ENCODE measurements at regions not wholly inside any gene's neighbourhood (a gene's known extent, or its start where the extent isn't known, plus 50 kb on each side); places are given as distances from the start of the nearest gene placed in this dataset.
A peak's percentile ranks its signal among the peaks of the same experiment; 100 is the strongest.

DNA sequence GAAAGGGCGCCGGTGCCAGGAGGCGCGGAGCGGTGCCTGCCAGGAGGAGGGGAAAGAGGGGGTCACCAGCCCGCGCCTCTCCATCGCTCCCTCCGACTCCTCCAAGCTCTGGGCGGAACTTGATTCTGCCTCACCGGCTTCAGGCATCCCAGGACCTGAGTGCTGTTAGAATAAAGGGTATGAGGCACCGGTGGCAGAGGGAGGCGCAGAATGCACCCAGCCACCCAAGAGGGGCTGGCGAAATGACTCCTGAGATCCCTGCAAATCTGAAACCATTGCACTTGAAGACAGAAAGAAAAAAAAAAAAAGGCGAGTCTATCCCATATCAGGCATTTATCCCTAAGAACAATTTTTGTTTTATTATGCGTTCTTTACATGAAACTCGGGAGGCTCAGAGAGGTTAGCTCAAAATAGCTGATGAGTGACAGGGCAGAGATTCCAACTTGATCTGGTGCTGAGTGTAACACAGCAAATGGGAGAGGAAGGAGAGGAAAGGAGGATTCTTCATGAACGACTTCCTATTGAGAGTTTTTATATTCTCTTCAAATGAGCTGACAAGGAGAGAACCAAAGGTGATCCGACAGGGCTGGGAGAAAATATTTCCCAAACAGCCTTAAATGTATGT lies 157.0 kb upstream of the FRMD4B start:
- TF ChIP-seq EP300 (IDR thresholded peaks at IDR 0.05) (no peak), POLR2A (IDR thresholded peaks at IDR 0.05) (no peak), POLR2AphosphoS5 (IDR thresholded peaks at IDR 0.05) (no peak)
- TF ChIP-seq, protein P1, sequence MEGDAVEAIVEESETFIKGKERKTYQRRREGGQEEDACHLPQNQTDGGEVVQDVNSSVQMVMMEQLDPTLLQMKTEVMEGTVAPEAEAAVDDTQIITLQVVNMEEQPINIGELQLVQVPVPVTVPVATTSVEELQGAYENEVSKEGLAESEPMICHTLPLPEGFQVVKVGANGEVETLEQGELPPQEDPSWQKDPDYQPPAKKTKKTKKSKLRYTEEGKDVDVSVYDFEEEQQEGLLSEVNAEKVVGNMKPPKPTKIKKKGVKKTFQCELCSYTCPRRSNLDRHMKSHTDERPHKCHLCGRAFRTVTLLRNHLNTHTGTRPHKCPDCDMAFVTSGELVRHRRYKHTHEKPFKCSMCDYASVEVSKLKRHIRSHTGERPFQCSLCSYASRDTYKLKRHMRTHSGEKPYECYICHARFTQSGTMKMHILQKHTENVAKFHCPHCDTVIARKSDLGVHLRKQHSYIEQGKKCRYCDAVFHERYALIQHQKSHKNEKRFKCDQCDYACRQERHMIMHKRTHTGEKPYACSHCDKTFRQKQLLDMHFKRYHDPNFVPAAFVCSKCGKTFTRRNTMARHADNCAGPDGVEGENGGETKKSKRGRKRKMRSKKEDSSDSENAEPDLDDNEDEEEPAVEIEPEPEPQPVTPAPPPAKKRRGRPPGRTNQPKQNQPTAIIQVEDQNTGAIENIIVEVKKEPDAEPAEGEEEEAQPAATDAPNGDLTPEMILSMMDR (IDR thresholded peaks at IDR 0.05), result no peak
- Histone ChIP-seq H3K36me3 (no peaks in the 10 kb centered on the region), H3K27me3 (peaks cover 0 to 13% (median 0%) of the 10 kb centered on the region in 4 donors), H3K4me3 (peak overlapping the region; percentile 25 to 76 (median 62)), H3K27ac (peak overlapping the region; percentile 67 to 81 (median 74)), H3K9me3 (no peaks in the 10 kb centered on the region), H3K4me1 (peaks cover 9 to 23% (median 16%) of the 10 kb centered on the region in 4 donors)
- no peak for DNase-seq
- WGBS, 2 donors, result 11 to 14% methylated on average over 12 to 19 of the region's 19 CpGs
- ATAC-seq (ENCODE audit: low FRiP score in 2 of 2), result peak in 1 of 2 donors; percentile 8

DNA sequence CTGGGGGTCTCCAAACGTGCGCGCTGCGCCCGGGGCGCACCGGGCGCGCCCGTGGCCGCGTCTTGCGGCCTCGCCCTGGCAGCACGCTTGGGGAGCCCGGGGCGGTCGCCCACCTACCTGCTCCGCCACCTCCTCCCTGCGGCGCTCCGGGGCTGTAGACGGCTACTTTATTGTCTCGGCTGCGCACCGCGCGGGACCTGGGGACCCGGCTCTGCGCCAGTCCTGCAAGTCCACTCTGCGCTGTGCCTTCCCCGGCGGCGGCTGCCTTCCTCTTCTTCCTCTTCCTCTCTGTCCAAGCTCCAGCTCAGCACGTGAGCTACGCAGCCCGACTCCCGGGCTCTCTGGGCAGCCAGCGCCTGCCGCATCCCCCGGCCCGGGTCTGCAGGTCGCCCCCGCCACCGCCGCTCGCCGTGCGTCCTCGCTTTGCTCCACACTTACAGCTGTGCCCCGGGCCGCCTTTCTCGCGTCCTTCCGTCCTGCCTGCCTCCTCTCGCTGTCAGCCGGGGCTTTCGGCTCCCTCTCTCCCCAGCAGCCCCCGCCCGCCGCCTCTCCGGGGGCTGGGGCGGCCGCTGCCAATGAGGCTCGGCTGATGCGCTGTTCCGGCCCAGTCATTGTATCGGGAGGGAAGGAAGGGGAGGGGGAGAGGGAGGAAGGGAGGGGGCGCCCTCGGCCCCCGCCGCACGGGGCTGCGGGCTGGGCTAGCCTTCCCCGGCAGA lies 156.4 kb upstream of the FRMD4B start:
- H3K36me3 ChIP-seq, result no peaks in the 10 kb centered on the region
- WGBS, 2 donors, result 0 to 1% methylated on average over 32 to 46 of the region's 75 CpGs
- DNase-seq, result peak in 1 of 2 donors; percentile 88
- TF ChIP-seq POLR2A (IDR thresholded peaks at IDR 0.05), result peak in 1 of 4 donors; percentile 30
- no peak for TF ChIP-seq POLR2AphosphoS5 (IDR thresholded peaks at IDR 0.05)
- no peaks in the 10 kb centered on the region for H3K9me3 ChIP-seq
- H3K4me1 ChIP-seq, result peaks cover 9 to 23% (median 16%) of the 10 kb centered on the region in 4 donors
- H3K27ac ChIP-seq, result peak overlapping the region; percentile 67 to 81 (median 74)
- H3K4me3 ChIP-seq, result peak overlapping the region; percentile 25 to 76 (median 62)
- H3K27me3 ChIP-seq, result peaks cover 0 to 13% (median 0%) of the 10 kb centered on the region in 4 donors
- ATAC-seq (ENCODE audit: low FRiP score in 2 of 2), result peak; percentile 9 to 76

DNA sequence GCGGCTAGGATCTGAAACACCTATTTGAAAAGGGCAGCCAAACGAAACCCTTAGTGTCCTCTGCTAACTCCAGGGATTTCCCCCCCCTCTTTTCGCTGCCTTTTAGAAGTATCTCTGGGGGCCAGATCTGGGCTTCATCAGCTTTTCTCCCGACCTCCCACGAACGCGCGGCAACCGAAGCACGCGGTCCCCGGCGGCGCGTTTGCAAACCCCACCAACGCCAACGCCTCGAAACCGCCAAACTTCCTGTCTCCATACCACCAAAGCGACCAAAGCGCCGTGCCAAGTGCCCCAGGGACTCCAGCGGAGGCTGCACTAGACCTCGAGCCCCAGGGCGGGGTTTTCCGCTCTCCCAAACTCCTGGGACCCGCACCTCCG lies 155.8 kb upstream of the FRMD4B start:
- peaks cover 0 to 13% (median 0%) of the 10 kb centered on the region in 4 donors for H3K27me3 ChIP-seq
- peak overlapping the region; percentile 25 to 76 (median 62) for H3K4me3 ChIP-seq
- DNase-seq, result peak in 1 of 2 donors; percentile 84
- peak overlapping the region; percentile 67 to 81 (median 74) for H3K27ac ChIP-seq
- peak in 1 of 2 donors; percentile 57 for ATAC-seq (ENCODE audit: low FRiP score in 2 of 2)
- TF ChIP-seq EP300 (IDR thresholded peaks at IDR 0.05) (no peak), POLR2A (IDR thresholded peaks at IDR 0.05) (no peak), POLR2AphosphoS5 (IDR thresholded peaks at IDR 0.05) (no peak)
- TF ChIP-seq, protein P1 (IDR thresholded peaks at IDR 0.05), result no peak
- WGBS, 2 donors, result 1 to 2% methylated on average over 15 to 27 of the region's 28 CpGs
- H3K4me1 ChIP-seq, result peaks cover 9 to 23% (median 16%) of the 10 kb centered on the region in 4 donors
- H3K9me3 ChIP-seq, result no peaks in the 10 kb centered on the region
- H3K36me3 ChIP-seq, result no peaks in the 10 kb centered on the region

DNA sequence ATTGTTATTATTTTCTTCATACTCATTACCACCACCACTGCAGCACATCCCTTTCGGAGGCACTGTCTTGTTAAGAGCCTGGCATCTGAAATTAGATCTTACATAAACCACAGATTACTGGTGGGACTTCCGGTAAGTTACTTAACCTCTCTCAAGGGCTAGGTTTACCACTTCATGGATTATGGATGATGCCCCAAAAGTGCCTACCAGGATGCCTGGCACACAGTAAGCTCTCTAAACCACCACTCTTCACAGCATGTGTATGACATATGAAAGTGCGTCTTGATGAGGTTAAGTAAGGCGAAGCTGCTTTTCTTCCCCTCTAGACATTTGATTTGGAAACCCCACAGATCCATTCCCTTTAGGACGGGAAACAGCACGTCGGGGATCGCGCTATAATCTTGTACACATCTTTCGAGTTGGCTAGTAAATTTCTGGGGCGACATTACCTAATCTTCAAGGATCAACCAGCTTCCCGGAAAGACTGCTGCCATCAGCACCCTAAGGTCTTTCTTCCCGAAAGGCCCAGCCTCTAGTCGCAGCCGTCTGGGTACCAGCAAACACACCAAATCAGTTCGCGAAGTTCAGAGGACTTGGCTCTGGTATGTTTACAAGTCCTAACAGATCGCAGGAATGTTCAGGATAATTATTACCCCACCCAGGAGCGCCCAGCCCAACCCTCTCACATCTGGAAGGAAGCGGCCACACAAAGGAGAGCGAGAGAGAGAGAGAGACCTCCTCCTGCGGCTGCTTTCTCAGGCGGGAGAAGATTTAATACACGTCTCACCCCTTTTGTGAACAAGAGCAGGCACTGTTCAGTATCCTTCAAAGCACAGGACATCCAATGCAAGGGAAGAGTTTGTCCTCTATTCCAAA lies 155.1 kb upstream of the FRMD4B start:
- Histone ChIP-seq H3K27ac (peak overlapping the region; percentile 67 to 81 (median 74)), H3K9me3 (no peaks in the 10 kb centered on the region), H3K36me3 (no peaks in the 10 kb centered on the region), H3K27me3 (peaks cover 0 to 13% (median 0%) of the 10 kb centered on the region in 4 donors), H3K4me1 (peaks cover 9 to 23% (median 16%) of the 10 kb centered on the region in 4 donors), H3K4me3 (peak overlapping the region in 3 of 4 donors; percentile 62 to 76 (median 63))
- DNase-seq (no peak), ATAC-seq (ENCODE audit: low FRiP score in 2 of 2) (peak in 1 of 2 donors; percentile 30)
- 25 to 33% methylated on average over 22 to 24 of the region's 24 CpGs for WGBS, 2 donors
- TF ChIP-seq POLR2A (IDR thresholded peaks at IDR 0.05) (no peak), EP300 (IDR thresholded peaks at IDR 0.05) (no peak), POLR2AphosphoS5 (IDR thresholded peaks at IDR 0.05) (peak in 1 of 2 donors; percentile 37)
- TF ChIP-seq, protein P1 (IDR thresholded peaks at IDR 0.05), result no peak
